ACC112 (cell line): ENCODE measurements at regions not wholly inside any gene's neighbourhood (a gene's known extent, or its start where the extent isn't known, plus 50 kb on each side); places are given as distances from the start of the nearest gene placed in this dataset.
A peak's percentile ranks its signal among the peaks of the same experiment; 100 is the strongest.

Experiments used
- H2AFZ ChIP-seq: fragments of 200-600 bp; sonication (generic); one replicate; pipeline ENCODE4 v1.6.0; 2017; ENCODE audit warnings: antibody characterized with exemption, low read length; ENCODE audit not compliant: unreplicated experiment
- H3K27ac ChIP-seq: fragments of 200-600 bp; sonication (generic); 2 replicates; pipeline ENCODE4 v1.5.1; 2014; ENCODE audit warnings: low read depth, mild to moderate bottlenecking, antibody characterized with exemption, low read length, moderate library complexity
- H3K27me3 ChIP-seq: fragments of 200-600 bp; sonication (generic); 2 replicates; pipeline ENCODE4 v1.6.1; 2014; ENCODE audit warnings: mild to moderate bottlenecking, antibody characterized with exemption, low read length, moderate library complexity, mixed read lengths; ENCODE audit not compliant: insufficient read depth
- H3K36me3 ChIP-seq: fragments of 200-600 bp; sonication (generic); 2 replicates; pipeline ENCODE4 v1.6.1; 2016; ENCODE audit warnings: mild to moderate bottlenecking, antibody characterized with exemption, low read length, moderate library complexity, mixed read lengths; ENCODE audit not compliant: insufficient read depth
- H3K4me1 ChIP-seq: fragments of 200-600 bp; sonication (generic); one replicate; pipeline ENCODE4 v1.6.1; 2016; ENCODE audit warnings: low read length, mixed read lengths; ENCODE audit not compliant: insufficient read depth, unreplicated experiment, control insufficient read depth
- H3K4me3 ChIP-seq: fragments of 200-600 bp; sonication (generic); 2 replicates; pipeline ENCODE4 v1.5.1; 2014; ENCODE audit warnings: mild to moderate bottlenecking, low read depth, low read length
- H3K79me2 ChIP-seq: fragments of 200-600 bp; sonication (generic); one replicate; pipeline ENCODE4 v1.6.0; 2016; ENCODE audit warnings: low read length; ENCODE audit not compliant: control insufficient read depth, unreplicated experiment, insufficient read depth

DNA sequence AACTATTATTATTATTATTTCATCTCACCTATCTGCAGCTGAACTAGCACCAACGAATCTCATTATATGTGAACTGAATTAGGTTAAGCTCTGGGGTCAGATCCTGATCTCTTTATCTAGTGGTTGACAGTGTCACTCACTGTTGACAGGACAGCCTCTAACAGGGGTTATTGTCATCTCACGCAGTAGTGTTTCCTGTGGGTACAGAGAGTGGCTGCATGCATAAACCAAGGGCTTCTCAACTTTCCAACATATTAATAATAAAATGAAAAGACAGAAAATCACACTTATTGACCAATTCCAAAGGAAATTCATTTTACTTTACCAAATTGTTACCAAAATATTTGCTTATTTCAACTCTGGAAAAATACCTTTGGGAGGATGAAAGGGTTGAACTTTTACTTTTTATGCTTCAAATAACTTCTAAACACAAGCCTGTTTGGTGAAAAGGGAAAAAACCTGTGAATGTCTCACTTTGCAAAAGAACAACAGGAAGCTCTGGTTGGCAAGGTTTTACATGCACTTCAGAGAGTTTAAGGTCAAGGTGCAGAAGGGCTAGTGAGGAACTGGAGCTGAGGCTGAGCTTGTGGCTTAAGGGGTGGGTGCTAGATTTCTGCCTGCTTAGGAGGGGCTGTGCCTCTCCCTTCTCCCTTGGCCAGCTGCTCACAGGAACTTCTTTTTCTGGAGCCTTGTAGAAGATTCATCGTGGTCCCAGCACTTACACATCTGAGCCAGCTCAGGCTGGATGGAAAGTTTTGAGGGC is 72.6 kb downstream of the CTAGE1 start:
- Histone ChIP-seq H3K27me3 (no peaks in the 10 kb centered on the region), H3K79me2 (no peaks in the 10 kb centered on the region), H3K27ac (peak overlapping the region; percentile 95), H3K36me3 (no peaks in the 10 kb centered on the region), H2AFZ (no peak overlapping the region), H3K4me3 (no peak overlapping the region), H3K4me1 (peaks cover 45% of the 10 kb centered on the region)

DNA sequence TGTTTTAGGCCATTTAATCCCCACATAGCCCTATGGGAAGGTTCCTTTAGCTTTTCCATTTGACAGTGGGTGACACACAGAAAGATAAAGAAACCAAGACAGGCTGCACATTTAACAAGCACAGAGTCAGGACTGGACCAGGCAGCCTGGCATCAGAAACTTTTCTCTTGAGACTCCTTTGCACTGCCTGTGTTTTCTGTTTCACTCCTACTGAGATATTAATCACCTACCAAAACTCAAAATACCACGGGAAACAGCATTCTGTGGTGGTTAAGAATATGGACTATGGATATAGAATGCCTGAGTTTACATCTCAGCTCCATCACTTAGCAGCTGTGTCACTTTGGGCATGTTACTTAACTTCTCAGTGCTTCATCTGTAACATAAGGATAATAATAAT is 73.3 kb downstream of the CTAGE1 start:
- H3K4me3 ChIP-seq = no peak overlapping the region
- no peaks in the 10 kb centered on the region for H3K27me3 ChIP-seq
- H2AFZ ChIP-seq = no peak overlapping the region
- H3K79me2 ChIP-seq = no peaks in the 10 kb centered on the region
- no peaks in the 10 kb centered on the region for H3K36me3 ChIP-seq
- H3K4me1 ChIP-seq = peaks cover 43% of the 10 kb centered on the region
- no peak overlapping the region for H3K27ac ChIP-seq

DNA sequence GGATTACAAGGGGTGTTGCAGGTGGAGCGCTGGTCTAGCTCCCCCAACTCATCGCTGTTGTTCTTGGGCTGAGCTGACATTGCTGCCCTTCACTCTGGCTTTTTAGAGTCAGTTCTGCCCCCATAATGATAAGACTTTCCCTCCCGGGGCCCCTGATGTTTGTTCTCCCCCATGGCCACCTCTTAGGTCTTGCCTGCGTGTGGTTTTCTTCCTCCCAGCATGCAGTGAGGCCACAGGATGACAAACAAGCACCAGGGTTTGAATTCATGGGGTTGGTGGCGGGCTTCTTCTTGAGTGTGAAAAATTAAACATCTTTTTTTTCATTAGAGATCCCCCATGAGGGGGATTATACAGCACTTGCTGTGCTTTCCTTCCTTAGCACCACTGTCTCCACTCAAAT is 74.1 kb downstream of the CTAGE1 start:
- Histone ChIP-seq H2AFZ (no peak overlapping the region), H3K27me3 (no peaks in the 10 kb centered on the region), H3K36me3 (no peaks in the 10 kb centered on the region), H3K4me3 (no peak overlapping the region), H3K79me2 (no peaks in the 10 kb centered on the region), H3K4me1 (peaks cover 39% of the 10 kb centered on the region), H3K27ac (no peak overlapping the region)

DNA sequence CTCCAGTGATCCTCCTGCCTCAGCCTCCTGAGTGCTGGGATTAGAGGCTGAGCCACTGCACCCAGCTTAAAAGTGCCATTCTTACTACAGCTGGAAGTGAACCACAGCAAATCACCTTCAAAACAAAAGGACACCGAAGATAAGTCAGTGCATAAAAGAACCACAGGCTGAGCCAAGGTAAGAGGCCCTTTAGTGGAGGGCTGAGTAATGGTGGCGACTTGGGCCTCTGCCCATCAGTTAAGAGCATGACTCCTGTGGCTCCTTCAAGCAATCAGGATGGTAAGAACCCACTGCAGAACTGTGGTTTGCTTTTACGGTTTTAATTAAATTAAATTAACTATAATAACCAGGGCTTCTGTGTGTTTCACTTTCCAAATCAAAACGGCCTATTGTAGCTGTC is 75.1 kb downstream of the CTAGE1 start:
- H2AFZ ChIP-seq = no peak overlapping the region
- no peaks in the 10 kb centered on the region for H3K27me3 ChIP-seq
- H3K79me2 ChIP-seq = no peaks in the 10 kb centered on the region
- H3K4me1 ChIP-seq = peaks cover 44% of the 10 kb centered on the region
- no peaks in the 10 kb centered on the region for H3K36me3 ChIP-seq
- no peak overlapping the region for H3K4me3 ChIP-seq
- H3K27ac ChIP-seq = no peak overlapping the region

DNA sequence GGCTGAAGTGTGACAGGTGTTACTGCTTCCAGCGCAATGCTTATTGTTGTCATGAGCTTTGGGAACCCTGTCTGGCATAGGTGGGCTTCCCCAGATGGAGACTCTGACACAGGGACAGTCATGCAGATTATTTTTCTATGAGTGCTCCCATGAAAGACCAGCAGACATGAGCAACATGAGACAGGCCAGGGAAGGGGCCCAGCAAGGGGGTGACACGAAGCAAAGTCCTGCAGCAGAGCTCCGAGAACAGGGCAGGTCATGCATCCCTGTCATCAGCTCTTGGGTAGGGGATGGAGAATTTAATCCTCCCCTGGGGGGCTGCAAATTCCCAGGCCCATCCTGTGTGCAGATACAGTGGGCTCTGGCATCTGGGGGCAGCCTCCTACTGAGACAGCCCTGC is 77.4 kb downstream of the CTAGE1 start:
- Histone ChIP-seq H3K4me3 (no peak overlapping the region), H2AFZ (no peak overlapping the region), H3K4me1 (peaks cover 30% of the 10 kb centered on the region), H3K79me2 (no peaks in the 10 kb centered on the region), H3K27me3 (no peaks in the 10 kb centered on the region), H3K27ac (no peak overlapping the region), H3K36me3 (no peaks in the 10 kb centered on the region)

DNA sequence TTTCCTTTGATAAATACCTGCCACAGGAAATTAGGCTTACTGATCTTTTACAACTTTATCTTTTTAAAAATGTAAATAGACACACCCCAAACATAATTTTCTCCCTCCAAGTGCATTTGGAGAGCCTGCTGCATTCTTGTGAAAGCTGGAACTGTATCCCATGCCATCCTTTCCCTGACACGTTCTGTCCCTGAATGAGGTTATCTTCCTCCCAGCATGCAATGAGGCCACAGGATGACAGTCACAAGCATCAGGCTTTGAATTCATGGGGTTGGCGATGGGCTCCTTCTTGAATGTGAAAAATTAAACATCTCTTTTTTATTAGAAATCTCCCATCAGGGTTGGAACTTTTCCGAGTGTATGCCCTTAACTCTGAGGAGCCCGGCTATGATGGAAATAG is 77.8 kb downstream of the CTAGE1 start:
- no peak overlapping the region for H3K4me3 ChIP-seq
- no peak overlapping the region for H3K27ac ChIP-seq
- peaks cover 26% of the 10 kb centered on the region for H3K4me1 ChIP-seq
- no peaks in the 10 kb centered on the region for H3K36me3 ChIP-seq
- H3K27me3 ChIP-seq = no peaks in the 10 kb centered on the region
- H2AFZ ChIP-seq = no peak overlapping the region
- no peaks in the 10 kb centered on the region for H3K79me2 ChIP-seq

DNA sequence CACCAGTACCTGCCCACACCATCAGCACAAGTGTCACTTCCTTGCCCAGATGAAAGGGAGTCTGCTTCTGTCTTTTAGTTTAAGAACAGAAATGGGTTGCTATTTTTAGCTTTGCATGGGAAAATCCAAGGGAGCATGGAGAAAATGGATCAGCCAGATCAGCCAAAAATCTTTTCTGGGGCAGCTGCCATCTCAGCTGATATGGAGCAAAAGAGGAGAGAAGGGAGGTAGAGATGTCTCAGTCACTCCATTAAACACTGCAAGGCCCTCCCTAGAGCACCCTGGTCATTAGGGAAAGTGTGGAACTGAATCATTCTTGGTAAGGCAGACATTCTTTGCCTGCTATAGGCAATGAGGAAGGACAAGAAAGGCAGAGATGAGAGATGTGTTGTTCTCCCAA is 79.9 kb downstream of the CTAGE1 start:
- H3K36me3 ChIP-seq = no peaks in the 10 kb centered on the region
- H3K79me2 ChIP-seq = no peaks in the 10 kb centered on the region
- peak overlapping the region; percentile 7; the same call in 1 of the 2 replicates for H3K4me3 ChIP-seq
- H3K27me3 ChIP-seq = no peaks in the 10 kb centered on the region
- peak overlapping the region; percentile 87 for H3K27ac ChIP-seq
- no peak overlapping the region for H2AFZ ChIP-seq
- H3K4me1 ChIP-seq = peaks cover 21% of the 10 kb centered on the region

DNA sequence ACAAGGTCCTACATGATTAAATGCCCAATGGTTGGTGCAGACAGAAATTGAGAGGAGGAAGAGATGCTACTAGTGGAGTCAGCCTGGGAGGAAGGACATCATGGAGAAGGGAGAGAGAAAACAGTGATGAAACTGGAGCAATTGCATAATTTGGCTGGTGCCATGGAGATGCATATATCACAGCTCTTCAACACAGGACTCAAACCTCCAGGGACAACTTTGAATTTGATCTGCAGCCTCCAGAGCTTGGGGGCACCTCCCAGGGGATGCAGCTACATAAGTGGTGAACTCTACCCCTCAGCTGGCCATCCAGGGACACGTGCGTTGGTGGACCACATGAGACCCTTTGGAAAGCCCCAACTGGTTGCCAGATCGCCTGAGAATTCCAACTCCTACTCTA is 80.4 kb downstream of the CTAGE1 start:
- peak overlapping the region; percentile 87 for H3K27ac ChIP-seq
- peak overlapping the region; percentile 7; the same call in 1 of the 2 replicates for H3K4me3 ChIP-seq
- peaks cover 17% of the 10 kb centered on the region for H3K4me1 ChIP-seq
- no peaks in the 10 kb centered on the region for H3K36me3 ChIP-seq
- no peaks in the 10 kb centered on the region for H3K79me2 ChIP-seq
- H2AFZ ChIP-seq = no peak overlapping the region
- no peaks in the 10 kb centered on the region for H3K27me3 ChIP-seq

DNA sequence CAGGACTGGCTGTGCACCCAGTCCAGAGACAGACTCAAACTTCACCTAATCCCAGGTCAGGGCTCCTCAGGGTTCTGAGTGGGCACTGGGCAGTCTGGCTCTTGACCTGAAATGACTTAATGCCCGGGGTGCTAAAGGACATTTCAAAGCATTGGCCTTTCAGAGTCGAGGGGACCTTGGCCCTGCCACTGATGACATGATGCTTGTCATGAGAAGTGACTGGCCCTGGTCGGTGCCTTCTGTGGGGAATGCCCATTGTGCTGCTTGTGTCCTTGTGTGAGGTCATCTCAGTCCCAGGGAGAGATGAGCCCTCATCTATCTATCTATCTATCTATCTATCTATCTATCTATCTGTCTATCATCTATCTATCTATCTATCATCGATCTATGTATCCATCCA is 81.3 kb downstream of the CTAGE1 start:
- Histone ChIP-seq H3K36me3 (no peaks in the 10 kb centered on the region), H2AFZ (no peak overlapping the region), H3K27me3 (0 out of 2 replicates have a peak, but pooled peaks cover 5% of the 10 kb centered on the region), H3K4me3 (no peak overlapping the region), H3K4me1 (peaks cover 17% of the 10 kb centered on the region), H3K27ac (peak overlapping the region; percentile 87; the same call in 1 of the 2 replicates), H3K79me2 (no peaks in the 10 kb centered on the region)

DNA sequence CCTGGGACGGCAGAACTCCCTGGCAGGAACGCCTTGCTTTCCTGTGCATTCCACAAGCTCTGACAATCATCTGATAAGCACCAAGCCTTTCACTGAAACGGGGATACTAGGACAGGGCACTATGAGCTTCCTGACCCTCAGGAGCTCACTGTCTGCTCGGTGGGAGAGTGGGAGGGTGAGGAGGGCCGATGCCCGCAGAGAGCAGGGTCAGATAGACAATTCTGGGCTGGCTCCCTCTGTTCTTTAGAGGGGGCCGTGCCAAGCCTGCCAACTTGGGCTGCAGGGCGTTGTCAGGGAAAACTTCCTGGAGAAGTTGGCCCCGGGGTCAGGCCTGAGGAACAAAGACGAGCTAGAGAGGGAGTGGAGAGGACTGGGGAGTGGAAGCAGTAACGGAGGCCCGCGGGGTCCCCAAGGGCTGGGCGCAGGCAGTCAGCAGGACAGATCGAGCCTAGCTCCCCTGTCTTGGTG is 82.0 kb downstream of the CTAGE1 start:
- Histone ChIP-seq H3K4me3 (no peak overlapping the region), H3K36me3 (no peaks in the 10 kb centered on the region), H3K27ac (no peak overlapping the region), H2AFZ (no peak overlapping the region), H3K27me3 (0 out of 2 replicates have a peak, but pooled peaks cover 5% of the 10 kb centered on the region), H3K79me2 (no peaks in the 10 kb centered on the region), H3K4me1 (peaks cover 17% of the 10 kb centered on the region)

DNA sequence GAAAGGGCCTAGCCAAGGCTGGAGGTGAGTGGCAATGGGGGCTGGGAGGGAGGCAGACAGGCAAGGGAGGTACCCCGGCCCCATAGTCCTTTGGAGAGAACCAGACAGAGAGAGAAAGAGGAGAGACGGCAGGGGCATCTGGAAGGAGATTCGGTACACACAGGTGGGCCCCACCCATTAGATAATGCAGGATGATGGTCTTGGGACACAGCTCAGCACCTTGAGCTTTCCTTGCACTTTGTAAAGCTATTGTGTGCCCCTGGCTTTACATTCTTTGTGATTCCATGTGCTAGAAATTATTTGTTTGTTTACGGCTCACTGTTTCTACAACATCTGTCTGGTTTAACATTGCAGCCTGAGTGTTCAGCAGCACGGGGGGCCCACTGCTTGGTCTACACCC is 83.1 kb downstream of the CTAGE1 start:
- Histone ChIP-seq H3K36me3 (no peaks in the 10 kb centered on the region), H2AFZ (no peak overlapping the region), H3K27me3 (0 out of 2 replicates have a peak, but pooled peaks cover 5% of the 10 kb centered on the region), H3K4me1 (peaks cover 17% of the 10 kb centered on the region), H3K79me2 (no peaks in the 10 kb centered on the region), H3K4me3 (no peak overlapping the region), H3K27ac (no peak overlapping the region)
